ENCODE measurements at regions not wholly inside any gene's neighbourhood (a gene's known extent, or its start where the extent isn't known, plus 50 kb on each side); places are given as distances from the start of the nearest gene placed in this dataset.

DNA sequence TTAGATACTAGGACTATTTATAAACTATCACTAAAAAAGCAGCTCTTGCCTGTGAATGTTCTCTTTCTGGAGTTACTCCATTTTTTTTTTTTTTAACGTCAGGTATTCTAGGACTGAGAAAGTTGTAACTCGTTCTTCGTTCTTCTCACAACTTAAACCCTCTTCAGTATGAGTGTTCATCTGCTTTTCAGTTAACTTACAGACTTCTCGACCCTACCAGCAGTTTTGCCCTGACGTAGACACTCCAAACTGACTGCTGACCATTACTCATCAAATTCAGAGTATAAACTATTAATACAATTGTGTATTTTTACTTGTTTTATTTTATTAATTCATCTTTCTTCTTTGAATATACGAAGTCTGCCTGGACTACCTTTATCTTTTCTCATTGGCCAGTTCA lies 353.1 kb downstream of the GPR37 start:
- WGBS (ENCODE audit: insufficient coverage, low coverage, missing lambda C conversion rate), result 1% methylated on average over 6 of the region's 6 CpGs
- TF ChIP-seq ZNF23 (CRISPR knock-in tag; IDR thresholded peaks at IDR 0.05) (no peak), SAP30 (IDR thresholded peaks at IDR 0.05; ENCODE audit: borderline replicate concordance, insufficient read depth, low read depth, low read length, poor library complexity, severe bottlenecking) (no peak), POLR2A (conservative IDR thresholded peaks at IDR 0.05) (no peak)
- TF ChIP-seq, protein P1, sequence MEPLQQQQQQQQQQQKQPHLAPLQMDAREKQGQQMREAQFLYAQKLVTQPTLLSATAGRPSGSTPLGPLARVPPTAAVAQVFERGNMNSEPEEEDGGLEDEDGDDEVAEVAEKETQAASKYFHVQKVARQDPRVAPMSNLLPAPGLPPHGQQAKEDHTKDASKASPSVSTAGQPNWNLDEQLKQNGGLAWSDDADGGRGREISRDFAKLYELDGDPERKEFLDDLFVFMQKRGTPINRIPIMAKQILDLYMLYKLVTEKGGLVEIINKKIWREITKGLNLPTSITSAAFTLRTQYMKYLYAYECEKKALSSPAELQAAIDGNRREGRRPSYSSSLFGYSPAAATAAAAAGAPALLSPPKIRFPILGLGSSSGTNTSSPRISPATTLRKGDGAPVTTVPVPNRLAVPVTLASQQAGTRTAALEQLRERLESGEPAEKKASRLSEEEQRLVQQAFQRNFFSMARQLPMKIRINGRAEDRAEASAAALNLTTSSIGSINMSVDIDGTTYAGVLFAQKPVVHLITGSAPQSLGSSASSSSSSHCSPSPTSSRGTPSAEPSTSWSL (CRISPR knock-in tag; IDR thresholded peaks at IDR 0.05; ENCODE audit: borderline replicate concordance), result no peak
- Histone ChIP-seq H3K9ac (ENCODE audit: insufficient read depth in 1 of 2, low read depth in 2 of 2, low read length in 2 of 2) (no peak overlapping the region), H3K4me3 (no peak overlapping the region), H3K36me3 (ENCODE audit: control insufficient read depth, insufficient read depth, low read length) (no peaks in the 10 kb centered on the region), H3K4me2 (ENCODE audit: insufficient read depth, low read length) (no peak overlapping the region), H3K27me3 (ENCODE audit: control insufficient read depth in 2 of 2, insufficient read depth in 2 of 2, low read length in 2 of 2) (no peaks in the 10 kb centered on the region), H3K9me3 (replicated peaks; ENCODE audit: control insufficient read depth, insufficient read depth, low read depth, low read length) (no peaks in the 10 kb centered on the region; the same call in 1 of the 2 replicates), H3K4me1 (replicated peaks in 1 of 2; ENCODE audit: control insufficient read depth in 2 of 2, insufficient read depth in 2 of 2, low read length in 2 of 2) (no peaks in the 10 kb centered on the region), H3K9me1 (ENCODE audit: control insufficient read depth, insufficient read depth, low read length) (no peaks in the 10 kb centered on the region), H3K79me2 (ENCODE audit: control insufficient read depth, insufficient read depth, low read length) (no peaks in the 10 kb centered on the region), H3K27ac (ENCODE audit: extremely low read depth, low read depth, low read length) (no peak overlapping the region), H4K20me1 (replicated peaks; ENCODE audit: control insufficient read depth, insufficient read depth, low read length) (no peaks in the 10 kb centered on the region), H2AFZ (ENCODE audit: low read depth, low read length) (no peak overlapping the region)
- in situ Hi-C loops (cut with MboI) (no loop called here), intact Hi-C loops (cut with micrococcal nuclease) (no loop called here)
- DNase-seq (ENCODE audit: extremely low read depth in 1 of 4, low spot score in 3 of 4) (no peak), FAIRE-seq (no peak), ATAC-seq (no peak)
- ChIA-PET POLR2A (no interaction called here), CTCF (ENCODE audit: low intra/inter-chr PET ratio) (no interaction called here)
- BruUV-seq (replicated peaks), result no TSS peak

DNA sequence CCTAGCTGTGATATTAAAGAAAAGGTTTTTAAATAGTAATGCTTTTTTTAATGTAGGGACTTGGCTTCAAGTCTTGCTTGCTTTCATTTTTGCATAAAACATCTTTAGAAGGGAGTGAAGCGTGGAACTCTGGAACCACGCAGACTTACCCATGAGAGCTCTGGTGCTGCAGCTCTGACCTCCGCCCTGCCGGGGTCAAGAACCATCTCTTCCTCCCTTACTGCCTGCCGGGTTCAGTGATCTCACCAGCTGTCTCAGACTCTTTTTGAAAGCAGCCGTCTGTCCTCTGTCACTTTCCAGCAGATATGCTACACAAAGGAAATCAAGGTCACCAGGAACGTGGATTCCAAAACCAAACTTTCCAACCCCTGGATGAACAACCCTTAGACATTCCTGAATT lies 353.8 kb downstream of the GPR37 start:
- no peak overlapping the region for H3K4me2 ChIP-seq (ENCODE audit: insufficient read depth, low read length)
- ATAC-seq (no peak), DNase-seq (ENCODE audit: extremely low read depth in 1 of 4, low spot score in 3 of 4) (no peak), FAIRE-seq (no peak)
- H3K27me3 ChIP-seq (ENCODE audit: control insufficient read depth in 2 of 2, insufficient read depth in 2 of 2, low read length in 2 of 2), result no peaks in the 10 kb centered on the region
- no peak overlapping the region for H3K27ac ChIP-seq (ENCODE audit: extremely low read depth, low read depth, low read length)
- no peak overlapping the region for H3K4me3 ChIP-seq
- no peak overlapping the region for H2AFZ ChIP-seq (ENCODE audit: low read depth, low read length)
- 0% methylated on average over 7 of the region's 7 CpGs for WGBS (ENCODE audit: insufficient coverage, low coverage, missing lambda C conversion rate)
- ChIA-PET CTCF (ENCODE audit: low intra/inter-chr PET ratio) (no interaction called here), POLR2A (no interaction called here)
- intact Hi-C loops (cut with micrococcal nuclease), result no loop called here
- in situ Hi-C loops (cut with MboI), result no loop called here
- H3K9me3 ChIP-seq (replicated peaks; ENCODE audit: control insufficient read depth, insufficient read depth, low read depth, low read length), result no peaks in the 10 kb centered on the region; the same call in 1 of the 2 replicates
- TF ChIP-seq NR2C2 (CRISPR knock-in tag; IDR thresholded peaks at IDR 0.05) (no peak), NR2C2 (tag; IDR thresholded peaks at IDR 0.05) (peak; percentile 42; the same call in 1 of the 2 replicates), CHD4 (IDR thresholded peaks at IDR 0.05; ENCODE audit: insufficient read depth, insufficient replicate concordance, low read depth, low read length, poor library complexity, severe bottlenecking) (no peak)
- no peaks in the 10 kb centered on the region for H4K20me1 ChIP-seq (replicated peaks; ENCODE audit: control insufficient read depth, insufficient read depth, low read length)
- H3K9me1 ChIP-seq (ENCODE audit: control insufficient read depth, insufficient read depth, low read length), result no peaks in the 10 kb centered on the region
- no peaks in the 10 kb centered on the region for H3K36me3 ChIP-seq (ENCODE audit: control insufficient read depth, insufficient read depth, low read length)
- no TSS peak for BruUV-seq (replicated peaks)
- no peak overlapping the region for H3K9ac ChIP-seq (ENCODE audit: insufficient read depth in 1 of 2, low read depth in 2 of 2, low read length in 2 of 2)
- H3K4me1 ChIP-seq (replicated peaks in 1 of 2; ENCODE audit: control insufficient read depth in 2 of 2, insufficient read depth in 2 of 2, low read length in 2 of 2), result no peaks in the 10 kb centered on the region
- H3K79me2 ChIP-seq (ENCODE audit: control insufficient read depth, insufficient read depth, low read length), result no peaks in the 10 kb centered on the region

All from K562 (cell line).